SH-SY5Y (cell line): ENCODE measurements at regions not wholly inside any gene's neighbourhood (a gene's known extent, or its start where the extent isn't known, plus 50 kb on each side); places are given as distances from the start of the nearest gene placed in this dataset.

Experiments used
- GATA2 ChIP-seq: IDR thresholded peaks from 2 replicates; pipeline ENCODE4 v1.6.1; 2011; ENCODE audit warnings: mild to moderate bottlenecking, low read depth, low read length
- GATA3 ChIP-seq: IDR thresholded peaks from 2 replicates; pipeline ENCODE4 v1.6.1; 2011; ENCODE audit warnings: low read depth, mild to moderate bottlenecking, low read length, moderate library complexity

- TF ChIP-seq GATA2, result no peak
- no peak for TF ChIP-seq GATA3
Measured at GRCh38 chr10:69696073-69696731, 66.2 kb downstream of the FAM241B start.
